ENCODE measurements at regions not wholly inside any gene's neighbourhood (a gene's known extent, or its start where the extent isn't known, plus 50 kb on each side); places are given as distances from the start of the nearest gene placed in this dataset.

- ChIA-PET CTCF (no interaction called here), POLR2A (no interaction called here)
- Histone ChIP-seq H3K27me3 (replicated peaks; ENCODE audit: control insufficient read depth, insufficient read depth, low read length) (peaks cover 1% of the 10 kb centered on the region; the same call in 1 of the 2 replicates), H3K4me3 (ENCODE audit: low read depth, low read length) (no peak overlapping the region), H3K4me1 (no peaks in the 10 kb centered on the region), H3K36me3 (ENCODE audit: control insufficient read depth, insufficient read depth, low read length) (no peaks in the 10 kb centered on the region), H3K9me3 (no peaks in the 10 kb centered on the region)
- H3K27ac Mint-ChIP-seq (ENCODE audit: unreplicated experiment), result no peak overlapping the region
- no peak for TF ChIP-seq CTCF (IDR thresholded peaks at IDR 0.05; ENCODE audit: insufficient read depth in 1 of 2, low read depth in 1 of 2, low read length in 1 of 2, severe bottlenecking in 1 of 2, unreplicated experiment in 1 of 2)
- no TSS peak for BruUV-seq (replicated peaks)
- no peaks in the 10 kb centered on the region for H3K36me3 Mint-ChIP-seq (ENCODE audit: insufficient read depth, unreplicated experiment)
- H3K9me3 Mint-ChIP-seq (ENCODE audit: unreplicated experiment), result no peaks in the 10 kb centered on the region
- peak in 1 of 2 experiments; percentile 16 for DNase-seq
- H3K4me3 Mint-ChIP-seq (ENCODE audit: unreplicated experiment), result no peak overlapping the region
- peaks cover 7% of the 10 kb centered on the region for H3K27me3 Mint-ChIP-seq (ENCODE audit: insufficient read depth, unreplicated experiment)
- intact Hi-C loops (cut with micrococcal nuclease; ENCODE audit: unreplicated experiment), result no loop called here
- no peaks in the 10 kb centered on the region for H3K4me1 Mint-ChIP-seq (ENCODE audit: low read depth, unreplicated experiment)
These were observed 57.5 kb upstream of the ZNF32 start for GRCh38 chr10:43706166-43706565.

DNA sequence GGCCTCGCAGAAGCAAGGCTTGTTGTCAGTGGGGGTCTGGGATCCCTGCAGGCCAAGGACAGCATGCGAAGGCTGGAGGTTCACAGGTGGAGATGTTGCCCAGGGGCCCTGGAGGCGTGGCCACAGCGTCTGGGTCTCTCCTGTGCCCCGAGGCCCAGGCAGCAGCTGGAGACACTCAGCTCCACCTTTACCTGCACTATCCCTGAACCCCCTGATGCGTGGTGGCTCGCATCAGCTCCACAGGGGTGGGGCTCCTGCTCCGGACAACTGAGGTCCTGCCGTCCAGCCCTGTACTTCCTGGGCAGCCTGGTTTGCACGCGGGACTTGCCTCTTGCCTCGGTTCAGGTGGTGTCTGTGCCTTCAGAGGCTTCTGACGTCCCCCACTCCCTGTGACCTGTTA lies 54.6 kb upstream of the ZNF32 start:
- no peak overlapping the region for H3K27ac Mint-ChIP-seq (ENCODE audit: unreplicated experiment)
- intact Hi-C loops (cut with micrococcal nuclease; ENCODE audit: unreplicated experiment), result no loop called here
- Histone ChIP-seq H3K36me3 (ENCODE audit: control insufficient read depth, insufficient read depth, low read length) (no peaks in the 10 kb centered on the region), H3K27me3 (replicated peaks; ENCODE audit: control insufficient read depth, insufficient read depth, low read length) (no peaks in the 10 kb centered on the region), H3K4me3 (ENCODE audit: low read depth, low read length) (no peak overlapping the region), H3K9me3 (no peaks in the 10 kb centered on the region), H3K4me1 (no peaks in the 10 kb centered on the region)
- CTCF ChIA-PET, result no interaction called here
- no peak overlapping the region for H3K4me3 Mint-ChIP-seq (ENCODE audit: unreplicated experiment)
- peaks cover 11% of the 10 kb centered on the region for H3K27me3 Mint-ChIP-seq (ENCODE audit: insufficient read depth, unreplicated experiment)
- no peak for DNase-seq
- no peak for TF ChIP-seq CTCF (IDR thresholded peaks at IDR 0.05; ENCODE audit: insufficient read depth in 1 of 2, low read depth in 1 of 2, low read length in 1 of 2, severe bottlenecking in 1 of 2, unreplicated experiment in 1 of 2)
- no TSS peak for BruUV-seq (replicated peaks)
- no peaks in the 10 kb centered on the region for H3K4me1 Mint-ChIP-seq (ENCODE audit: low read depth, unreplicated experiment)
- H3K9me3 Mint-ChIP-seq (ENCODE audit: unreplicated experiment), result no peaks in the 10 kb centered on the region
- POLR2A ChIA-PET, result no interaction called here
- H3K36me3 Mint-ChIP-seq (ENCODE audit: insufficient read depth, unreplicated experiment), result no peaks in the 10 kb centered on the region

GRCh38 chr10:43702936-43703281 lies 54.2 kb upstream of the ZNF32 start:
- TF ChIP-seq CTCF (IDR thresholded peaks at IDR 0.05; ENCODE audit: insufficient read depth in 1 of 2, low read depth in 1 of 2, low read length in 1 of 2, severe bottlenecking in 1 of 2, unreplicated experiment in 1 of 2), result no peak
- Mint-ChIP-seq H3K27me3 (ENCODE audit: insufficient read depth, unreplicated experiment) (peaks cover 11% of the 10 kb centered on the region), H3K4me3 (ENCODE audit: unreplicated experiment) (no peak overlapping the region), H3K4me1 (ENCODE audit: low read depth, unreplicated experiment) (no peaks in the 10 kb centered on the region), H3K27ac (ENCODE audit: unreplicated experiment) (no peak overlapping the region), H3K36me3 (ENCODE audit: insufficient read depth, unreplicated experiment) (no peaks in the 10 kb centered on the region), H3K9me3 (ENCODE audit: unreplicated experiment) (no peaks in the 10 kb centered on the region)
- POLR2A ChIA-PET, result no interaction called here
- Histone ChIP-seq H3K4me3 (ENCODE audit: low read depth, low read length) (no peak overlapping the region), H3K36me3 (ENCODE audit: control insufficient read depth, insufficient read depth, low read length) (no peaks in the 10 kb centered on the region), H3K4me1 (no peaks in the 10 kb centered on the region), H3K27me3 (replicated peaks; ENCODE audit: control insufficient read depth, insufficient read depth, low read length) (no peaks in the 10 kb centered on the region), H3K9me3 (no peaks in the 10 kb centered on the region)
- intact Hi-C loops (cut with micrococcal nuclease; ENCODE audit: unreplicated experiment), result no loop called here
- CTCF ChIA-PET, result interaction anchor here (0.6 kb wide), 1 partner anchor 23 kb away, joined by 3 read pairs; no protein-coding TSS in a partner anchor
- peak in 1 of 2 experiments; percentile 26 for DNase-seq
- no TSS peak for BruUV-seq (replicated peaks)
